GM12878 (cell line): ENCODE measurements at regions not wholly inside any gene's neighbourhood (a gene's known extent, or its start where the extent isn't known, plus 50 kb on each side); places are given as distances from the start of the nearest gene placed in this dataset.

Source experiments
- ATAC-seq: fragments of 200-7000 bp; cut with Tn5 transposase; 3 replicates; pipeline ENCODE4 v1.9.1; 2020; ENCODE audit warnings: mild to moderate bottlenecking, moderate library complexity
- BruUV-seq: library from RNA; stranded (reverse); fragments of 400-500 nt; replicated peaks from 2 replicates; lab custom pipeline; 2021; lab: Mats Ljungman, UMichigan
- CTCF ChIA-PET: fragments of 300-600 bp; sonication (Branson Sonifier 250); formaldehyde crosslinking; extraction: SDS; loops from one replicate; lab custom pipeline; 2021; ENCODE audit warnings: inconsistent platforms; lab: Yijun Ruan, JAX
- POLR2A ChIA-PET: fragments of 350-600 bp; formaldehyde crosslinking; extraction: SDS; loops from one replicate; lab custom pipeline; 2021; ENCODE audit warnings: inconsistent platforms; lab: Charles Lee
- RAD21 ChIA-PET: fragments of 300-600 bp; sonication (Branson Sonifier 250); formaldehyde crosslinking; loops from one replicate; lab custom pipeline; 2023; ENCODE audit warnings: antibody characterized with exemption; ENCODE audit not compliant: unreplicated experiment; lab: Charles Lee
- SMC1A ChIA-PET: fragments of 300-600 bp; sonication (Branson Sonifier 250); formaldehyde crosslinking; loops from one replicate; lab custom pipeline; 2023; ENCODE audit not compliant: unreplicated experiment, uncharacterized antibody; lab: Charles Lee
- DNase-seq: peaks from one replicate; pipeline ENCODE4 v3.0.0-alpha.2; 2011; ENCODE audit warnings: low read depth, low spot score
- FAIRE-seq: peaks from 3 replicates; lab custom pipeline; 2011; peaks lifted over from hg19 to GRCh38; lab: Jason Lieb, UNC
- H2AFZ ChIP-seq: 2 replicates; pipeline ENCODE4 v1.6.0; 2011; ENCODE audit warnings: low read depth, low read length, control low read depth; ENCODE audit not compliant: control insufficient read depth
- H3K27ac ChIP-seq: 2 replicates; pipeline ENCODE4 v1.5.1; 2011; ENCODE audit warnings: control low read depth; ENCODE audit not compliant: control insufficient read depth, insufficient read depth
- H3K27me3 ChIP-seq, 2 experiments: replicated peaks in 1 of 2; 2 replicates each; pipeline versions ENCODE4 v1.6.0 to v1.6.1; 2011; ENCODE audit warnings: low read length in 1 of 2; ENCODE audit not compliant: control insufficient read depth in 2 of 2, insufficient read depth in 2 of 2
- H3K36me3 ChIP-seq, 2 experiments: 2 replicates each; pipeline ENCODE4 v1.5.1; 2011; ENCODE audit warnings: low read length in 1 of 2; ENCODE audit not compliant: control insufficient read depth in 2 of 2, insufficient read depth in 2 of 2
- H3K4me1 ChIP-seq: 2 replicates; pipeline ENCODE4 v1.6.1; 2011; ENCODE audit warnings: mild to moderate bottlenecking, low read length, moderate library complexity, mixed read lengths; ENCODE audit not compliant: control insufficient read depth, insufficient read depth
- H3K4me2 ChIP-seq: 2 replicates; pipeline ENCODE4 v1.6.0; 2011; ENCODE audit warnings: control low read depth; ENCODE audit not compliant: control insufficient read depth, insufficient read depth
- H3K4me3 ChIP-seq: fragments of 200-600 bp; sonication (generic); 2 replicates; pipeline ENCODE4 v1.5.1; 2016
- H3K79me2 ChIP-seq: 2 replicates; pipeline ENCODE4 v1.6.0; 2011; ENCODE audit warnings: low read length; ENCODE audit not compliant: control insufficient read depth, insufficient read depth
- H3K9ac ChIP-seq: 2 replicates; pipeline ENCODE4 v1.8.0; 2011; ENCODE audit warnings: low read length, control low read depth, mixed read lengths; ENCODE audit not compliant: control insufficient read depth, insufficient read depth
- H3K9me3 ChIP-seq: replicated peaks from 3 replicates; pipeline ENCODE4 v1.5.1; 2011; ENCODE audit warnings: mild to moderate bottlenecking, low read length; ENCODE audit not compliant: control insufficient read depth, insufficient read depth
- H4K20me1 ChIP-seq: 2 replicates; pipeline ENCODE4 v1.6.0; 2011; ENCODE audit not compliant: control insufficient read depth, insufficient read depth
- CHD2 ChIP-seq: IDR thresholded peaks from 2 replicates; pipeline ENCODE4 v1.6.1; 2011; ENCODE audit warnings: low read depth, low read length, improper control_type of control experiment, borderline replicate concordance
- CHD4 ChIP-seq: fragments of 200-600 bp; sonication (generic); IDR thresholded peaks from 2 replicates; pipeline ENCODE4 v1.6.1; 2016; ENCODE audit warnings: mild to moderate bottlenecking
- EGR1 ChIP-seq, 2 experiments: IDR thresholded peaks; 1 replicate in 1 of 2; 2 replicates in 1 of 2; pipeline ENCODE4 v1.6.1; 2011 to 2012; ENCODE audit warnings: low read depth in 2 of 2, low read length in 2 of 2, borderline replicate concordance in 1 of 2, mild to moderate bottlenecking in 1 of 2, moderate library complexity in 1 of 2
- EP300 ChIP-seq, 2 experiments: fragments of 150-350 bp in 1 of 2; IDR thresholded peaks; 2 replicates each; pipeline ENCODE4 v1.6.1; 2011 to 2012; ENCODE audit warnings: low read depth in 2 of 2, low read length in 2 of 2, borderline replicate concordance in 1 of 2, improper control_type of control experiment in 1 of 2, inconsistent platforms in 1 of 2; ENCODE audit not compliant: control insufficient read depth in 1 of 2
- ESRRA ChIP-seq: IDR thresholded peaks from 2 replicates; pipeline ENCODE4 v1.6.1; 2012; ENCODE audit warnings: mild to moderate bottlenecking, low read length, improper control_type of control experiment
- GATAD2B ChIP-seq: fragments of 450-650 bp; conservative IDR thresholded peaks from 2 replicates; pipeline ENCODE4 v1.6.1; 2017; ENCODE audit warnings: low read depth, mild to moderate bottlenecking, moderate library complexity
- IRF3 ChIP-seq: fragments of 450-650 bp; IDR thresholded peaks from 2 replicates; pipeline ENCODE4 v1.6.1; 2014; ENCODE audit warnings: mild to moderate bottlenecking
- JUND ChIP-seq: IDR thresholded peaks from 2 replicates; pipeline ENCODE4 v1.6.1; 2012; ENCODE audit warnings: low read depth, mild to moderate bottlenecking, low read length, improper control_type of control experiment, moderate library complexity
- MYC ChIP-seq: IDR thresholded peaks from 2 replicates; pipeline ENCODE4 v1.6.1; 2011; ENCODE audit warnings: mild to moderate bottlenecking, low read length, moderate library complexity, inconsistent platforms; ENCODE audit not compliant: insufficient read depth, insufficient replicate concordance, insufficient read length, severe bottlenecking
- NR2C1 ChIP-seq: fragments of 450-650 bp; IDR thresholded peaks from 2 replicates; pipeline ENCODE4 v1.6.1; 2017; ENCODE audit warnings: antibody characterized with exemption, mild to moderate bottlenecking, moderate library complexity
- PAX8 ChIP-seq: fragments of 450-650 bp; IDR thresholded peaks from 2 replicates; pipeline ENCODE4 v1.6.1; 2017; ENCODE audit warnings: mild to moderate bottlenecking, moderate library complexity
- POLR2A ChIP-seq: IDR thresholded peaks from 2 replicates; pipeline ENCODE4 v1.6.1; 2011; ENCODE audit warnings: low read depth, mild to moderate bottlenecking, low read length
- SKIL ChIP-seq: fragments of 450-650 bp; IDR thresholded peaks from 2 replicates; pipeline ENCODE4 v1.6.1; 2017; ENCODE audit warnings: mild to moderate bottlenecking, low read depth, inconsistent platforms; ENCODE audit not compliant: poor library complexity, severe bottlenecking
- SRF ChIP-seq, 2 experiments: IDR thresholded peaks; 2 replicates each; pipeline ENCODE4 v1.6.1; 2011; ENCODE audit warnings: low read depth in 2 of 2, low read length in 2 of 2, mild to moderate bottlenecking in 1 of 2, moderate library complexity in 1 of 2
- STAT1 ChIP-seq: fragments of 450-650 bp; conservative IDR thresholded peaks from 2 replicates; pipeline ENCODE4 v1.6.1; 2014; ENCODE audit warnings: antibody characterized with exemption, mild to moderate bottlenecking
- ZNF207 ChIP-seq: fragments of 450-650 bp; IDR thresholded peaks from 2 replicates; pipeline ENCODE4 v1.6.1; 2014; ENCODE audit warnings: antibody characterized with exemption, mild to moderate bottlenecking, borderline replicate concordance
- ZNF384 ChIP-seq: IDR thresholded peaks from 2 replicates; pipeline ENCODE4 v1.6.1; 2012; ENCODE audit warnings: low read depth, mild to moderate bottlenecking, low read length, improper control_type of control experiment, borderline replicate concordance
- WGBS: methylation state at CpG from one replicate; pipeline ENCODE4 v1.1.6; 2016; ENCODE audit warnings: low lambda C conversion rate; ENCODE audit not compliant: insufficient replicate concordance, insufficient coverage; ENCODE audit errors: missing lambda C conversion rate; 5-methylcytosine and 5-hydroxymethylcytosine counted together
- in situ Hi-C: fragments of 300-500 bp; cut with MboI; formaldehyde crosslinking; loops from 9 replicates; pipeline ENCODE4 v1.14.3; 2018; ENCODE audit warnings: mixed read lengths
- intact Hi-C: fragments of 100-400 bp; cut with micrococcal nuclease; formaldehyde crosslinking; loops from one replicate; pipeline ENCODE4 v1.14.2; 2022; ENCODE audit not compliant: unreplicated experiment

DNA sequence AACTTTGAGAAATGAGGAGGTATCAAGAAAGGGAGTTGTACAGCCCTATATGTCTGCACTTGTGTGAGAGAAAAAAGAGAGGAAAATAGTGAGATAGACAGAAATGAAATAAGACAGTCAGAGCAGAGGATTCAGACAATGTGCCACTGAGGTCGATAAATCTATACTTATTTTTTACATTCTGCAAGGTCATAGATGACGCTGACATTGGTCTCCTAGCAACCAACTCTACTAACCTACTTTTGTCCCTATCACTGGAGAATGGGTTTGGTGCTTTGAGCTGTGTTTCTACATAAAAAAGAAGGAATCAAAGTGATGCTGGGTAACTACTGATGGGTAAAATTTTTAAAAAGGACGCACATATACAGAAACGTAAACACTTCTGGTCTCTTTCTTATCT is 573.3 kb upstream of the RORB start (continued):
- TF ChIP-seq NR2C1 (no peak), CHD2 (no peak), SKIL (no peak), PAX8 (no peak)

- 0% methylated on average over 4 of the region's 4 CpGs for WGBS
- no TSS peak for BruUV-seq
- TF ChIP-seq EP300 (IDR thresholded peaks at IDR 0.05; ENCODE audit: borderline replicate concordance in 1 of 2, control insufficient read depth in 1 of 2, low read depth in 2 of 2, low read length in 2 of 2) (no peak), GATAD2B (no peak), MYC (no peak), STAT1 (no peak), POLR2A (no peak), ZNF207 (no peak), SKIL (no peak), EGR1 (IDR thresholded peaks at IDR 0.05; ENCODE audit: borderline replicate concordance in 1 of 2, low read depth in 2 of 2, low read length in 2 of 2) (no peak), JUND (no peak), ESRRA (no peak), CHD4 (no peak), ZNF384 (no peak), SRF (IDR thresholded peaks at IDR 0.05; ENCODE audit: low read depth in 2 of 2, low read length in 2 of 2) (no peak), IRF3 (no peak)
Measured at GRCh38 chr9:73951147-73951546, 546.0 kb upstream of the RORB start.

More at GRCh38 chr9:73951147-73951546, 546.0 kb upstream of the RORB start:
- Histone ChIP-seq H3K4me2 (no peak overlapping the region), H3K36me3 (no peaks in the 10 kb centered on the region), H3K79me2 (no peaks in the 10 kb centered on the region), H3K9ac (no peak overlapping the region), H3K4me3 (no peak overlapping the region), H4K20me1 (no peaks in the 10 kb centered on the region), H3K4me1 (no peaks in the 10 kb centered on the region), H3K27me3 (no peaks in the 10 kb centered on the region), H2AFZ (no peak overlapping the region), H3K9me3 (no peaks in the 10 kb centered on the region), H3K27ac (no peak overlapping the region)
- in situ Hi-C loops (no loop called here), intact Hi-C loops (no loop called here)
- POLR2A ChIA-PET = no interaction called here
- RAD21 ChIA-PET = no interaction called here
- no peak for FAIRE-seq
- DNase-seq = no peak
- SMC1A ChIA-PET = interaction anchor here (0.8 kb wide), 1 partner anchor 128 kb away, joined by 3 read pairs; no protein-coding TSS in a partner anchor
- ATAC-seq = no peak; the same call in 1 of the 3 replicates
- CTCF ChIA-PET = no interaction called here
